Osteocyte (in vitro differentiated cells): ENCODE measurements at regions not wholly inside any gene's neighbourhood (a gene's known extent, or its start where the extent isn't known, plus 50 kb on each side); places are given as distances from the start of the nearest gene placed in this dataset.

Source experiments
- DNase-seq: peaks from one replicate; pipeline ENCODE4 v3.0.0; 2021; ENCODE audit warnings: mixed read lengths; ENCODE audit not compliant: unreplicated experiment; ENCODE audit errors: extremely low spot score
- H3K27ac Mint-ChIP-seq: one replicate; pipeline ENCODE4 v1.8.0; 2021; ENCODE audit warnings: mild to moderate bottlenecking, mixed read lengths; ENCODE audit not compliant: unreplicated experiment
- H3K27me3 Mint-ChIP-seq: one replicate; pipeline ENCODE4 v1.8.0; 2021; ENCODE audit warnings: mixed read lengths; ENCODE audit not compliant: unreplicated experiment
- H3K36me3 Mint-ChIP-seq: one replicate; pipeline ENCODE4 v1.8.0; 2021; ENCODE audit warnings: mixed read lengths; ENCODE audit not compliant: unreplicated experiment
- H3K4me1 Mint-ChIP-seq: one replicate; pipeline ENCODE4 v1.8.0; 2021; ENCODE audit warnings: mixed read lengths; ENCODE audit not compliant: unreplicated experiment
- H3K4me3 Mint-ChIP-seq: one replicate; pipeline ENCODE4 v1.8.0; 2021; ENCODE audit warnings: mild to moderate bottlenecking, moderate library complexity, mixed read lengths; ENCODE audit not compliant: unreplicated experiment
- H3K9me3 Mint-ChIP-seq: one replicate; pipeline ENCODE4 v1.8.0; 2021; ENCODE audit warnings: mixed read lengths; ENCODE audit not compliant: unreplicated experiment
- TF ChIP-seq, protein P1 (sequence below): fragments of 200-600 bp; sonication (generic); IDR thresholded peaks from 2 replicates; pipeline ENCODE4 v1.5.0; 2021; ENCODE audit warnings: antibody characterized with exemption, mild to moderate bottlenecking, moderate library complexity

DNA sequence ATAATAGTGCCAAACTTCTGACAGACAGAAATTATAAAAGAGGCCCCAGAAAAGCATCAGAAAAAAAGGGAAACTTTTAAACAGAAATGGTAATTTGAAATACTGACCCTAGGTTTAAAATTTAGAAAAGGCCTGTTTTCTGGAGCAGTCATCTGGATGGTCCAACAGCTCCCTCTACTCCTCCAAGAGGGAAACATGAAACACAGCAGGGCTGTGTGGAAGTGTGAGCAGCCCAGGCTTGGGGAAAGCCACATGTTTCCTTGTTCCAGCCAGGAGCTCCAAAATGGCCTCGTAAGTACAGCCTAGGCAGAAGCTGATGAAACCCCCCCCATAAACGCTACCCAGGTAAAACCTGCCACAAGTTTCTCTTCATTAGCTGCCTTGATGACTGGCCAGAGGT, 499.3 kb upstream of the ADAMTS16 start:
- Mint-ChIP-seq H3K36me3 (no peaks in the 10 kb centered on the region), H3K9me3 (no peaks in the 10 kb centered on the region), H3K4me3 (no peak overlapping the region), H3K27ac (no peak overlapping the region), H3K27me3 (peaks cover 9% of the 10 kb centered on the region), H3K4me1 (no peaks in the 10 kb centered on the region)
- TF ChIP-seq, protein P1, sequence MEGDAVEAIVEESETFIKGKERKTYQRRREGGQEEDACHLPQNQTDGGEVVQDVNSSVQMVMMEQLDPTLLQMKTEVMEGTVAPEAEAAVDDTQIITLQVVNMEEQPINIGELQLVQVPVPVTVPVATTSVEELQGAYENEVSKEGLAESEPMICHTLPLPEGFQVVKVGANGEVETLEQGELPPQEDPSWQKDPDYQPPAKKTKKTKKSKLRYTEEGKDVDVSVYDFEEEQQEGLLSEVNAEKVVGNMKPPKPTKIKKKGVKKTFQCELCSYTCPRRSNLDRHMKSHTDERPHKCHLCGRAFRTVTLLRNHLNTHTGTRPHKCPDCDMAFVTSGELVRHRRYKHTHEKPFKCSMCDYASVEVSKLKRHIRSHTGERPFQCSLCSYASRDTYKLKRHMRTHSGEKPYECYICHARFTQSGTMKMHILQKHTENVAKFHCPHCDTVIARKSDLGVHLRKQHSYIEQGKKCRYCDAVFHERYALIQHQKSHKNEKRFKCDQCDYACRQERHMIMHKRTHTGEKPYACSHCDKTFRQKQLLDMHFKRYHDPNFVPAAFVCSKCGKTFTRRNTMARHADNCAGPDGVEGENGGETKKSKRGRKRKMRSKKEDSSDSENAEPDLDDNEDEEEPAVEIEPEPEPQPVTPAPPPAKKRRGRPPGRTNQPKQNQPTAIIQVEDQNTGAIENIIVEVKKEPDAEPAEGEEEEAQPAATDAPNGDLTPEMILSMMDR: peak; percentile 54
- DNase-seq: no peak

DNA sequence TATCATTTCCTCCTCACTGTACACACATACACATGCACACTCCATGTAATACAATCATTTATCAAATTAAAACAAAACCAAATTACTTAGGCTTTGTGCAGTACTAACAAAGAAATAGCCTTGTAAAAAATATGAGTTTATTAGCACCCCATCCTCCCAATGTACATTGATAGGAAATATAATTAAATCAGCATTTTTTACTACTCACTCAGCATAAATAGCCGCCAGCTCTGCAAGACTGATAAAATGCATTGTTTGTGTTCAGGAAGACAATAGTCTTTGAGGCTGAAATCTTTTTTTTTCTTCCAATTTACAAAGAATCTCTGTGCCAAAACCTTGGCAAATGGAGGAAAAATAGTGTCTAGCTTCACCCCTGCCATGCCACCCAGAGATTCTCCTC, 497.6 kb upstream of the ADAMTS16 start:
- no peak for DNase-seq
- no peaks in the 10 kb centered on the region for H3K4me1 Mint-ChIP-seq
- no peaks in the 10 kb centered on the region for H3K36me3 Mint-ChIP-seq
- no peaks in the 10 kb centered on the region for H3K27me3 Mint-ChIP-seq
- H3K9me3 Mint-ChIP-seq: no peaks in the 10 kb centered on the region
- no peak overlapping the region for H3K4me3 Mint-ChIP-seq
- H3K27ac Mint-ChIP-seq: no peak overlapping the region
- TF ChIP-seq, protein P1: no peak

GRCh38 chr5:4643190-4643589, 496.9 kb upstream of the ADAMTS16 start:
- no peak overlapping the region for H3K27ac Mint-ChIP-seq
- no peak for DNase-seq
- H3K9me3 Mint-ChIP-seq: no peaks in the 10 kb centered on the region
- no peak overlapping the region for H3K4me3 Mint-ChIP-seq
- no peaks in the 10 kb centered on the region for H3K36me3 Mint-ChIP-seq
- H3K4me1 Mint-ChIP-seq: no peaks in the 10 kb centered on the region
- TF ChIP-seq, protein P1: no peak
- H3K27me3 Mint-ChIP-seq: no peaks in the 10 kb centered on the region

- TF ChIP-seq, protein P1: no peak
- Mint-ChIP-seq H3K4me3 (no peak overlapping the region), H3K27me3 (no peaks in the 10 kb centered on the region)
Measured at GRCh38 chr5:4643960-4644359, 496.2 kb upstream of the ADAMTS16 start.

DNA sequence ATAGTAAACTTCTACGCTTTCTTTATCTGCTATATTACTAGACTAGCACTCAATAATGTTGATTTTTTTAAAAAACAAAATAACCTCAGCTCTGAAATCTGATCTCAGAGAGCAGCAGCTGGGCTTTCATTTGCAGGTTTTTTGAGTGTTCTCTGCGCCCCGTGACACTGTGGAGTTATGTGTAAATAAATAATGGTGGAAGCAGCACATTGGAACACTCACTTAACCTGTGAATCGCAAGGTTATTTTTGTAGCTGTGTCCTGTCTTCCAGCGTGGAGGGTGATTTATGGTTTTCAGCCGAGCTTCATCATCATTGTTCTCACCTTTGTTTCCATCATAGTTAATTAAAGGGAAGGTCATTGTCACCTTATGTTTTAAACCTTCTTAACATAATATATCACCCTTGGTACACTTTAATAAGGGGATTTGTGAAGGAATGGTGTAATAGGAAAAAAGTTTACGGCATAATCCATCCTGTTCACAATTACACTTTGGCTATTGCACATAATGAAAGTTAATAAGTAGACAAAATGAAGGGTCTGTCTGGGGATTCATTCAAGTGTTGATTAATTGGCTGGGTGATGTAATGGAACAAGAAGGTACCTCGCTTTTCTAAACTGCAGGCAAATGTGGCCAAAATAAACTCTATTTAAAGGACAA, 493.3 kb upstream of the ADAMTS16 start:
- Mint-ChIP-seq H3K4me1 (no peaks in the 10 kb centered on the region), H3K9me3 (no peaks in the 10 kb centered on the region), H3K36me3 (no peaks in the 10 kb centered on the region), H3K27me3 (no peaks in the 10 kb centered on the region), H3K27ac (no peak overlapping the region), H3K4me3 (no peak overlapping the region)
- TF ChIP-seq, protein P1: no peak
- DNase-seq: no peak

More at GRCh38 chr5:4643960-4644359, 496.2 kb upstream of the ADAMTS16 start:
- no peaks in the 10 kb centered on the region for H3K4me1 Mint-ChIP-seq
- DNase-seq: no peak
- H3K27ac Mint-ChIP-seq: no peak overlapping the region
- no peaks in the 10 kb centered on the region for H3K36me3 Mint-ChIP-seq
- H3K9me3 Mint-ChIP-seq: no peaks in the 10 kb centered on the region
